Osteocyte (in vitro differentiated cells): ENCODE measurements at regions not wholly inside any gene's neighbourhood (a gene's known extent, or its start where the extent isn't known, plus 50 kb on each side); places are given as distances from the start of the nearest gene placed in this dataset.

Experiments used
- DNase-seq: peaks from one replicate; pipeline ENCODE4 v3.0.0; 2021; ENCODE audit warnings: mixed read lengths; ENCODE audit not compliant: unreplicated experiment; ENCODE audit errors: extremely low spot score
- H3K27ac Mint-ChIP-seq: one replicate; pipeline ENCODE4 v1.8.0; 2021; ENCODE audit warnings: mild to moderate bottlenecking, mixed read lengths; ENCODE audit not compliant: unreplicated experiment
- H3K27me3 Mint-ChIP-seq: one replicate; pipeline ENCODE4 v1.8.0; 2021; ENCODE audit warnings: mixed read lengths; ENCODE audit not compliant: unreplicated experiment
- H3K36me3 Mint-ChIP-seq: one replicate; pipeline ENCODE4 v1.8.0; 2021; ENCODE audit warnings: mixed read lengths; ENCODE audit not compliant: unreplicated experiment
- H3K4me1 Mint-ChIP-seq: one replicate; pipeline ENCODE4 v1.8.0; 2021; ENCODE audit warnings: mixed read lengths; ENCODE audit not compliant: unreplicated experiment
- H3K4me3 Mint-ChIP-seq: one replicate; pipeline ENCODE4 v1.8.0; 2021; ENCODE audit warnings: mild to moderate bottlenecking, moderate library complexity, mixed read lengths; ENCODE audit not compliant: unreplicated experiment
- H3K9me3 Mint-ChIP-seq: one replicate; pipeline ENCODE4 v1.8.0; 2021; ENCODE audit warnings: mixed read lengths; ENCODE audit not compliant: unreplicated experiment
- CTCF ChIP-seq: fragments of 200-600 bp; sonication (generic); IDR thresholded peaks from 2 replicates; pipeline ENCODE4 v1.5.0; 2021; ENCODE audit warnings: antibody characterized with exemption, mild to moderate bottlenecking, moderate library complexity

- no peaks in the 10 kb centered on the region for H3K9me3 Mint-ChIP-seq
- H3K36me3 Mint-ChIP-seq, result no peaks in the 10 kb centered on the region
- DNase-seq, result peak; percentile 81
- H3K4me1 Mint-ChIP-seq, result peaks cover 10% of the 10 kb centered on the region
- H3K27ac Mint-ChIP-seq, result no peak overlapping the region
- no peak for TF ChIP-seq CTCF
- H3K4me3 Mint-ChIP-seq, result no peak overlapping the region
- H3K27me3 Mint-ChIP-seq, result peaks cover 54% of the 10 kb centered on the region
Measured at GRCh38 chr3:127136024-127136600, 56.8 kb upstream of the PRR23E start.

- Mint-ChIP-seq H3K36me3 (no peaks in the 10 kb centered on the region), H3K4me3 (no peak overlapping the region), H3K4me1 (peaks cover 10% of the 10 kb centered on the region), H3K9me3 (no peaks in the 10 kb centered on the region), H3K27ac (no peak overlapping the region), H3K27me3 (peaks cover 49% of the 10 kb centered on the region)
- DNase-seq, result peak; percentile 80
- TF ChIP-seq CTCF, result no peak
Measured at GRCh38 chr3:127136706-127137105, 56.2 kb upstream of the PRR23E start.

GRCh38 chr3:127137113-127137512 is 55.8 kb upstream of the PRR23E start:
- Mint-ChIP-seq H3K36me3 (no peaks in the 10 kb centered on the region), H3K27me3 (peaks cover 49% of the 10 kb centered on the region), H3K4me1 (peaks cover 10% of the 10 kb centered on the region), H3K27ac (no peak overlapping the region), H3K4me3 (no peak overlapping the region), H3K9me3 (no peaks in the 10 kb centered on the region)
- TF ChIP-seq CTCF, result no peak
- DNase-seq, result no peak

- peaks cover 42% of the 10 kb centered on the region for H3K27me3 Mint-ChIP-seq
- H3K4me3 Mint-ChIP-seq, result no peak overlapping the region
- no peak for DNase-seq
- H3K4me1 Mint-ChIP-seq, result peaks cover 10% of the 10 kb centered on the region
- no peaks in the 10 kb centered on the region for H3K36me3 Mint-ChIP-seq
- no peak for TF ChIP-seq CTCF
- H3K27ac Mint-ChIP-seq, result no peak overlapping the region
- no peaks in the 10 kb centered on the region for H3K9me3 Mint-ChIP-seq
Measured at GRCh38 chr3:127137757-127138536, 55.0 kb upstream of the PRR23E start.
